SKM-1 (cell line): ENCODE measurements at regions not wholly inside any gene's neighbourhood (a gene's known extent, or its start where the extent isn't known, plus 50 kb on each side); places are given as distances from the start of the nearest gene placed in this dataset.
A peak's percentile ranks its signal among the peaks of the same experiment; 100 is the strongest.
"Not testable (repeated sequence)": the region's sequence is repeated elsewhere in the genome, so short reads cannot be mapped to it uniquely, and the experiment has no call there.

ENCODE experiments used
- DNase-seq: peaks from one replicate; lab custom pipeline; 2025; ENCODE audit not compliant: unreplicated experiment; lab: John Stamatoyannopoulos, UW

- DNase-seq, result no peak
Observed at GRCh38 chr5:12095808-12096281, 191.6 kb upstream of the CTNND2 start.

GRCh38 chr5:12093586-12093985 lies 189.3 kb upstream of the CTNND2 start:
- no peak for DNase-seq

GRCh38 chr5:12080761-12081160 lies 176.5 kb upstream of the CTNND2 start:
- no peak for DNase-seq

- not testable (repeated sequence) for DNase-seq
Observed at GRCh38 chr5:12078286-12078685, 174.0 kb upstream of the CTNND2 start.

- DNase-seq, result no peak
Observed at GRCh38 chr5:12073426-12073825, 169.2 kb upstream of the CTNND2 start.

- DNase-seq, result no peak
Observed at GRCh38 chr5:12072441-12072840, 168.2 kb upstream of the CTNND2 start.

- no peak for DNase-seq
Observed at GRCh38 chr5:12071455-12071854, 167.2 kb upstream of the CTNND2 start.

- peak; percentile 44 for DNase-seq
Observed at GRCh38 chr5:12023614-12024241, 119.5 kb upstream of the CTNND2 start.

GRCh38 chr5:12022444-12022843 lies 118.2 kb upstream of the CTNND2 start:
- DNase-seq, result no peak

- DNase-seq, result no peak
Observed at GRCh38 chr5:12019306-12019705, 115.1 kb upstream of the CTNND2 start.

- DNase-seq, result no peak
Observed at GRCh38 chr5:12017007-12017406, 112.8 kb upstream of the CTNND2 start.

- no peak for DNase-seq
Observed at GRCh38 chr5:12016159-12016746, 112.0 kb upstream of the CTNND2 start.

- DNase-seq, result no peak
Observed at GRCh38 chr5:12013351-12013750, 109.1 kb upstream of the CTNND2 start.

- no peak for DNase-seq
Observed at GRCh38 chr5:12003680-12004079, 99.4 kb upstream of the CTNND2 start.

GRCh38 chr5:11998397-11998796 lies 94.2 kb upstream of the CTNND2 start:
- DNase-seq, result no peak

GRCh38 chr5:11997942-11998341 lies 93.7 kb upstream of the CTNND2 start:
- DNase-seq, result no peak

- no peak for DNase-seq
Observed at GRCh38 chr5:11992518-11992917, 88.3 kb upstream of the CTNND2 start.

GRCh38 chr5:11985993-11986392 lies 81.7 kb upstream of the CTNND2 start:
- no peak for DNase-seq

GRCh38 chr5:11984196-11984595 lies 80.0 kb upstream of the CTNND2 start:
- DNase-seq, result no peak

- no peak for DNase-seq
Observed at GRCh38 chr5:11981986-11982385, 77.7 kb upstream of the CTNND2 start.

GRCh38 chr5:11977904-11978303 lies 73.7 kb upstream of the CTNND2 start:
- no peak for DNase-seq

GRCh38 chr5:11973469-11973868 lies 69.2 kb upstream of the CTNND2 start:
- DNase-seq, result no peak

- no peak for DNase-seq
Observed at GRCh38 chr5:11963227-11963626, 59.0 kb upstream of the CTNND2 start.
